NCI-H2029 (cell line): ENCODE measurements at regions not wholly inside any gene's neighbourhood (a gene's known extent, or its start where the extent isn't known, plus 50 kb on each side); places are given as distances from the start of the nearest gene placed in this dataset.
"Not testable (repeated sequence)": the region's sequence is repeated elsewhere in the genome, so short reads cannot be mapped to it uniquely, and the experiment has no call there.

ENCODE experiments used
- DNase-seq: peaks from one replicate; lab custom pipeline; 2025; lab: John Stamatoyannopoulos, UW

DNA sequence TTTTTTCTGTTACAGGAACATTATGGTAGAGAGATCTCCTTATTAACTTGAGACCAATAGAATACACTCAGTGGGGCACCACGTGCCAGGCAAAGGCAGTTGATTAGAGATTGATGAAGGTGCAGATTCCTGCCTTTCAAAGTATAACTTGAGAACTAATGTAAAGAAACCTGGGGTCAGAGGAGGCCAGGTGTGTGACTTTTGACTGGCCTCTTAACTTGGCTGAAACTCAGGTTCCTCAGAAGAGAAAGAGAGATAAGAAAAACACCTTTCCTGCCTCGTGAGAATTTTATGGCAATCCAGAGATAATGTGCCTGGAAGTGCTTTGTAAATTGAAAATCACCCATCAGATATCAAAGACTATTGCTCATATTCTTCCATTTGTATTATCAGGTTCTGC, 110.7 kb upstream of the GZMB start:
- no peak for DNase-seq

DNA sequence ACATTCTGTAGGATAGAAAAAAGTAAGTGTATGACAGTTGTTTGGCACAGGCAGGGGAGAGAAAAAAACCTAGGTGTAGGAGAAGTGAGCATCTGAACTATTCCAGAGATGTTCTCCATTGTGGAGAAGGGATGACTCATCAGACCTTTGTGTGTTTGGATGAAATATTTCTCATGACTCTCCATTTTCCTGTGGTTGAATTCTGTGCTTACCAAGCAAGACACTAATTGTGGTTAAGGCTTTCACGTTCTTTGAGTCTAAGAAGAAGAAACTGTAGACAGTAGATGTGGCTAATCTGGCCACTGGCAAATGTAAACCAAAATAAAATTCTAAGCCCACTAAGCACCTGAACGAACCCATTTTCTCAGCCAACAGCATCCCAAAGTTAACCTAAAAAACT, 107.9 kb upstream of the GZMB start:
- no peak for DNase-seq

DNA sequence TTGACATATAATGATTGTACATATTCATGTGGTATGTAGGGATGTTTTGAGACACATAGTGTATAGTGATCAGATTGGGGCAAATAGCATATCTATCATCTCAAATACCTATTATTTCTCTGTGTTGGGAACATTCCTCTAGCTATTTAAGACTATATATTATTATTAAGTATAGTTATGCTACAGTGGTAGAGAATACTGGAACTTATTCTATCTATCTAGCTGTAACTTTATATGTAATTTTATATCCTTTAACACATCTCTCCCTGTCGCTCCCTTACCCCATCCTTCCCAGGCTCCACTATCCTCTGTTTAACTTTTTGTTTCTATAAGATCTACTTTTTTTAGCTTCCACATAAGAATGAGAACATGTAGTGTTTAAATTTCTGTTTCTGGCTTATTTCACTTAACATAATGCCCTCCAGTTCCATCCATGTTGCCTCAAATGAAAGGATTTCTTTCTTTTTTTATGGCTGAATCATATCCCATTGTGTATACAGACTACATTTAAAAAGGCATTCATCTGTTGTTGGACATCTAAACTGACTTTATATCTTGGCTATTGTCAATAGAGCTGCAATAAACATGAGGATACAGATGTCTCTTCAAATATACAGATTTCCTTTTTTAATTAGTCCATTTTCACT, 102.1 kb upstream of the GZMB start:
- DNase-seq, result no peak

DNA sequence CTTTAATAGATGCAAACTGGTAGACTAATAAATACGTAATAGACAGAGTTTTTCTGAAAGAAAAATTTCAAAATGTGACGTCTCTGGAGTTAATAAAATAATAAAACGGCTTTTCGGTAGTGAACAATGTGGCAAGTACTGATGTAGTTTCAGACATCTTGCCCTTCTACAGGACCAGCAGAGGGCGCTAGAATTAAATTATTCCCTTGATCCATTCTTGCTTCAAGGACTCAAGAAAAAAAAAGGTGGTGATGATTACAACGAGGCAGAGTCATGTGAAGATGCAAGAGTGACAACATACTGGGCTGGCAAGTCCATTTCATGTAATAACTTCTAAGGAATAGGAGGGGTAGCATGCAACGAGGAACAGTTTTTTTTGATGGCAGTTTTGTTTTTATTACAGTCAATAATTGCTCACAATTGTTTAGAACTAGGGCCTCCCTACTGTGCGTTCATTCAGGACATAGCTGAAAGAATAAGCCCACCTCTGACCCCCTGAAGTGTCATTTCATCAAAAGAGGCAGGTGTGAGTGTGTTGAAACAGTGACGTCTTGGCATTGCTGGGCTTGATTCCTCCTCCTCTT, 101.0 kb upstream of the GZMB start:
- peak; percentile 91 for DNase-seq

DNA sequence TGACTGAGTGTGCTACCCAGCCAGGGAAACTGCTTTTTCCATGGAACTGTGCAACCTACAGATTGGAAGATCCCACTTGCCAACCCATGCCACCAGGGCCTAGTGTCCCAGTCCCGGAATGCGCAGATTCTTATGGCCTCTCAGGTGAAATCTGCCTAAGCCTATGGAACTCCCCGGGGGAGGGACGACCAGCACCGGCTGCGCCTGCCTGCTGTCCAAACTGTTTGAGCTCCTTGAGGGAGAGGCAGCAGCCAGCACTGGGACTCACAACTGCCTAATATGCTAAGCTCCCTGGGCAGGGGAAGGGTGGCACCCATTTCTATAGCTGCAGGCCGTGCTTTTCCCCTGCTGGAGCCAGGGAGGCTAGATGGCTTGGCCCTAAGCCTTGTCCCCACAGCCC, 92.5 kb upstream of the GZMB start:
- DNase-seq, result no peak

DNA sequence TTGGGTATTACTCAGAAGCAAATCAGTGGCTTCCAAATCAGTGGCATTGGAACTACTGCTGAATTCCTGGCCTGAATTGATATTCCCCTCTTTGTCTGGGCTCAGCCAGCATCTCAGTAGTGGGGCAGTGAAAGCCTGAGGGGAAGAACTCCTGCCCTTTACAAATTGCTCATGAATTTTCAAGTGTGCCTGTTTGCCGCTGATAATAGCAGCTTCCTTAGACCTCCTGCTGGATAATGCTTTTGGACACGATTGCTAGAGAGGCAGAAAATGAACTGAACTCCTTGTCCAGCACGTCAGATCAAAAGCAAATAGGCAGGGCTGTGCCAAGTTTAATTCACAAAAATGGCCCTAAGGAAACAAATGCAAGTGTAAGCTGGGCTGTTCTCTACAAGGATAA, 91.3 kb upstream of the GZMB start:
- DNase-seq, result no peak

DNA sequence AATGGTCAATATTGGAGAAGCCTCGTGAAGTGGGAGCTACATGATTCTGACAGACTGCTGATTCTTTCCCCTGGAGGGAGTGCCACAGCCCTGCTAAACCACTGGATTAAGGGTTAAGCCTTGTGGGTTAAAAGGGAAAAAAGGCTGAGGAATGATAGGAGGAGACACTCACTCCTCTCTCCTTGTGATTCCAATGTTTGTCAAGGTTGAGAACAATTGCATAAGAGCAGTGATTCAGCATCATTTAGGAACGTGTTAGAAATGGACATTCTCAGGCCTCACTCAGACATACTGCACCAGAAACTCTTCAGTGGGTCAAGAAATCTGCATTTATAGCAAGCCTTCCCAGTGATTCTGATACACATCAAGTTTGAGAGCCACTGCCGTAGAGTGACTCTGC, 87.8 kb upstream of the GZMB start:
- no peak for DNase-seq

DNA sequence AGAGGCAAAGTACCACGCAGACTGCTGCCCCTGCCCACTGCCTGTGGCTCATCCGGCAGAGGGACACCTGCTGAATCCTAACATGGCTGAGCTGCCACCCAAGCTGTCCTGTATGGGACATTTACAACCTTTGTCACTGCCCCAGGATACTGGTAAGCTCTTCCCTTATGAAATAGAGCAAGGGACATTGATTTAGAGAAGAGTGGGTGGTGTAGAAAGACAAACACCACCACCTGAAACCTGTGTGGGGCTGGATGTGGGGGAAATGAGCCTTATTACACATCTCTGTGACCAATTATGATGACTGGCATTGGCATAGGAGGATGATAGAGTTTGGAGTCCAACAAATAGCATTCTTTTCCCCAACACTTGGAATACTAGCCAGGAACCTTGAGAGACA, 81.2 kb upstream of the GZMB start:
- DNase-seq, result no peak

DNA sequence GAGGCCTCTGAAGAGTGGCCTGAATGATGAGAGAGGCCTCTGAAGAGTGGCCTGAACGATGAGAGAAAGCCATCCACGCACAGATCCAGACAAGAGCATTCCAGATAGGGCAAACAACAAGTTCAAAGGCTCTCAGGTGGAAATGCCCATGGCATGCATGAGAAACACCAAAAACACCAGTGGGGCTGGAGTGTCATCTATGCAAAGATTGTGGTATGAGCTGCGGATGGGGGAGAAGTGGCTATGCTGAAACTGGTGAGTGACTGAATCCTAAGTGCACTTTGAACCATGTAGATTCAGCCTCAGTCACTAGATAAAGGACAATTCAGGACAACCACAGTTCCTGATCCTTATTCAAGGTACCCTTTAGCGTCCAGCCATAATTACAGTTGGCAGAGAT, 79.4 kb upstream of the GZMB start:
- no peak for DNase-seq

DNA sequence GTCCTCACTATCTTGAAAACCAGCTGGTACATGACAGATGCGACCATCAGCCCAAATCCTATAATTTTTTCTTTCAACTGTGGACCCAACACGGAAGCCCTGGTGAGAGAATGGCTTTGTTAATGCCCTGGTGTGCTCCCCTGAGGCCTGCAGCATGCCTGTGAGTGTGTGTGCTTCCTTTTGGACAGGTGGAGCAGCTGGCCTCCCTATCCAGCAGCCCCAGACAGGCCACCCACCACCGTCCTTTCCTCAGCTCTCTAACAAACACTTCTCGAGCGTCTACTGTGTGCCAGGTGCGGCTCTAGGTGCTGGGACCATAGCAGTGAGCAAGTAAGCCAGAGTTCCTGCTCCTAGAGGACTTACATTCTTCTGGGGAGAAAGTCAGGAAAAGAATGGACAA, 78.9 kb upstream of the GZMB start:
- DNase-seq, result no peak

DNA sequence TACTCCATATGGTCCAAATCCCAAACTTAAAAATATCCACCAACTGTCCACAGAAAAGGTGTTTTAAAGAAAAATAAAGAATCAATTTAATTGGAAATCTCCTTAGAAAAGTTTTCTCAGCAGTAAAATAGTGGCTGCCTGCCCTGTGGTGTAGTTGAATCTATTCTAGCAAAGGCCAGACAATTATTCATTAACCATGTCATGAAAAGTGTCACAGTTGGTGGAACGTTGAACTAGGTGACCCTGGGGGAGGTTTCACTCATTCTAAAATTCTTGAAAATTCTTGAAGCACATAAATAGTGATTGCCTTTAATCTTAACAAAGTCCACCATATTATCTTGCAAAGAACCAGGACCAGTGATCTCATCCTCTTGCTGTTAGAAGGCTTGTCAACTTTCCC, 78.4 kb upstream of the GZMB start:
- no peak for DNase-seq

DNA sequence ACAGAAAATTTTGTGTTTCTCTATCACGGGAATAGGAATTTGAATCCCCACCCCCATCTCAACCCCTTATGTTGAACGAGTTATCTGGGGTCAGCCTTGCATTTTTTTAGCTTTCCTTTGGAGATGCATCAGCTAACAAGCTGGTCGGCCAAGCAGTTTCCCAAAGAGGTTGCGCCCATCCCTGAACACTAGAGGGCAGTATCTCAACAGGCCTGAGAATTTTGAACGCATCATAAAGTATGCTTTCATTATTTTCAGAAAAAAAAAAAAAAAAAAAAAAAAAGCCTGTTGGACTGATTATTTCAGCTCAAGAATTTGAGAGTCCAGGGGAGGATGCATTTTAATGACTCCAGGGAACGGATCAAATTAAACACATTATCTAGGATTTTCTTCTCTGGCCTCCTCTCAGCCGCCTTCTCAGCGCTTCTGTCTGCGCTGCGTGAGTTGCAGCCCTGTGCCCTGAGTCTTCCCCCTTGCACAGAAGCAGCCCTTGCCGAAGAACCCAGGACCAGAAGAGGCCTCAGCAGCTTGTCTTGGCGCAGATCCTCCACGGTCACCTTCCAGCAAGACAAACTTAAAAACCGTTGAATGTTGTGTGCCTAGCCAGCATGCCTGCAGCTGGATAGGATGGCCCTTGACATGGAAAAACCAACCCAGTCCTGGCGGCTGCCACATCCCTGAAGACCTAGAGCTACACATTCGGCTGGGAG, 76.6 kb upstream of the GZMB start:
- DNase-seq, result peak; percentile 57

DNA sequence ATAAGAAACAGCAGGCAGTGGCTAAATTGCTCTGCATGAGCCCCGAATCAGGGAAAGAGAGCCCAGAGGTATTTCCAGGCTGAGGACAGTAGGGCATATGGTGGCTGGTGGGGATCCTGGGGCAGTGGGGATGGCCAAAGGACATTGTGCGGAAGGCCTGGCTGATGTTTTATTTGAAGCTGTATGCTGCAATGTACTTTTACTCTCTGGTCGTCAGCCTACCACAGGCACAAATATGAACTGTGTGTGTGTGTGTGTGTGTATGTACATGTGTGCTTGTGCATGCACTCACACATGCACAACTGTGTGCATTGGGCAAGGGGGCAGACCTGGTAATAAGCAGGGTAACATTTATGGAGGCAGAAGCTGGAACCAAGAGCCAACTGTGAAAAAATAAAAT, 74.7 kb upstream of the GZMB start:
- no peak for DNase-seq

DNA sequence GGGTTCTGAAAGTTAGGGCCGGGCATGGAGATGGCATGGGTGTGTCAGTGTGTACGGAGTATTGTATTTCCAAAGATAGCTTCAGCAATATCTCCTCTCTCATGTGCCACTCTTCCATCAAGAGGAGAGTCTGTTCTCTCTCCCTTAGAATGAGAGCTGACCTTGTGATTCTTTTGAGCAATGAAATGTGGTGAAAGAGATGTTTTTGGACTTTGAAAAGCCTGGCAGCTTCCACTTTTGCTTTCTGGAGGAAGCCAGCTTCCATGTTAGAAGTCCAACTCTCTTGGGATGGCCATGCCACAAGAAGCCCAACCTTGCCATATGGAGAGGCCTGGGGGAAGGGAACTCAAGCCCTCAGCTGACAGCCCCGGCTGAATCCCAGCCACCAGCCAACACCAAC, 72.4 kb upstream of the GZMB start:
- DNase-seq, result no peak

DNA sequence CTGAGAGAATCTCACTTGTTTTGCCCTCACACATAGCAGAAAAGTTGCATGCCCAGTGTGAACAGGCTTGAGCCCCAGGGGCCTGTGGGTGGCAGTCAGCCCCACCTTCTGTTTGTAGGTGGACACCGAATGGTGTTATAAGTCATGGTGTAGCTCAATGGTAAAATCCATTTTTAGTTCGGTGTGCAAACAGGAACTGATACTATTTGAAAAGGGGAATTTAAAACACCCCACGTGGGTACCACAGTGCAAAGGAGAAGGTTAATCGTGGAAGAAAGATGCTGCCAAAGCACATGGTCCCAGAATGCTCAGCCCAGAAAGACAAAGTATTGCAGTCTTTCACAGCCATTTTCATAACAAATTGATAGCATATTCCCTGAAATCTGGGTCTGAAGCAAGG, 71.8 kb upstream of the GZMB start:
- no peak for DNase-seq

DNA sequence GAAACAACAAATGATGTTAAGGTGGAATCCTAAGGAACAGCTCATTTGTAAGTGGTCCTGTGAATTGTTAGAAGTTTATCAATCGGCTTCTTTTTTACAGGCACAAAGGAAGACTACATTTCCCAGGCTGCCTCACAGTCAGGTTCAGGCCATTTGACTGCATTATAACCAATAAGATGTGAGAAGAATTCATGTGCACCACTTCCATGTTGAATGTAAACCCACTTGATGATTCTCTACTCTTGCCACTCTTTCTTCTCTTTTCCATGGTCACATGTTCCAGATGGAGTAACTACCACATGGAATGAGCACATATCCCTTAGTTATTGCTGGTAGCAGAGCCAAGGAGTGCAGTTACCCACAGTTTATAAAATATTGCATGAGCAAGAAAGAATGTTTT, 67.1 kb upstream of the GZMB start:
- DNase-seq, result no peak

DNA sequence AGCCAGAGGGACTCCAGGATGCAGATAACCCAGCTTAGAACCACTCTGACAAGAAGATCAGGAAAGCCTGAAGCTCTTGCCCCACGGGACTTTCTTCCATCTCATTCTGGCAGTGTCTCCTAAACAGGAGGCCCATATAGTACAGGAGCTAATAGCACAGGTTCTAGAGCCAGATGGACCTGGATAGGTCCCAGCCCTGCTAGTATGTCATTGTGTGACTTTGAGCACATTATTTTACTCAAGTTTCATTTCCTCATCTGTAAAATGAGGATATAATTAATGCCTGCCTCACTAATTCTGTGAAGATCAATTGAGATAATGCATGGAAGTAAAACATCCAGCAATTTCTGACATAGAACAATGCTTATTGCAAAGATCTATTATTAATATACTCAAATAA, 66.5 kb upstream of the GZMB start:
- DNase-seq, result no peak

DNA sequence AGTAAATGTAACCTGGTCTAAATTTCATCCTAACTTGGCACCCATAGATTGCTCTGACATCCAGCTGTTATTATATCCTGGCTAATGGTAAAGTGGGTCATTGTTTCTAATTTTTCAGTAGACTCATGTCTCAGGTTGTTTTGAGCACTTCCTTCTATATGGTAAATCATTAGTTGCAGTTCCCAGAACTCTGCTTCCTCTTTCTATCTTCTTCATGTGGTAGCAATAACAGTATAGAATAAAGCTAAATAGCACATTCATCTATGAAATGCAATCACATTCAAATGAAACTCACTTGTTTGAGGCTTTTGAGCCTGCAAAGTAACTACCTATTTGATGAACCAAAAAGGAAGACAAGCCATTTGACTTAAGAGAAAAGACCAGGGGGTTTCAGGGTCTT, 65.1 kb upstream of the GZMB start:
- no peak for DNase-seq

DNA sequence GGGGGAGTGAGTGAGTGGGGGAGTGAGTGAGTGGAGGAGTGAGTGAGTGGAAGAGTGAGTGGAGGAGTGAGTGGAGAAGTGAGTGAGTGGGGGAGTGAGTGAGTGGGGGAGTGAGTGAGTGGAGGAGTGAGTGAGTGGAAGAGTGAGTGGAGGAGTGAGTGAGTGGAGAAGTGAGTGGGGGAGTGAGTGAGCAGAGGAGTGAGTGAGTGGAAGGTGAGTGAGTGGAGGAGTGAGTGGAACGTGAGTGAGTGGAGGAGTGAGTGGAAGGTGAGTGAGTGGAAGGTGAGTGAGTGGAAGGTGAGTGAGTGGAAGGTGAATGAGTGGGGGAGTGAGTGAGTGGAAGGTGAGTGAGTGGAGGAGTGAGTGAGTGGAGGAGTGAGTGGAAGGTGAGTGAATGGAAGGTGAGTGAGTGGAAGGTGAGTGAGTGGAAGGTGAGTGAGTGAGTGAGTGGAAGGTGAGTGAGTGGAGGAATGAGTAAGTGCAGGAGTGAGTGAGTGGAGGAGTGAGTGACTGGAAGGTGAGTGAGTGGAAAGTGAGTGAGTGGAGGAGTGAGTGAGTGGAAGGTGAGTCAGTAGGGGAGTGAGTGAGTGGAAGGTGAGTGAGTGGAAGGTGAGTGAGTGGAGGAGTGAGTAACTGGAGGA, 62.4 kb upstream of the GZMB start:
- not testable (repeated sequence) for DNase-seq

DNA sequence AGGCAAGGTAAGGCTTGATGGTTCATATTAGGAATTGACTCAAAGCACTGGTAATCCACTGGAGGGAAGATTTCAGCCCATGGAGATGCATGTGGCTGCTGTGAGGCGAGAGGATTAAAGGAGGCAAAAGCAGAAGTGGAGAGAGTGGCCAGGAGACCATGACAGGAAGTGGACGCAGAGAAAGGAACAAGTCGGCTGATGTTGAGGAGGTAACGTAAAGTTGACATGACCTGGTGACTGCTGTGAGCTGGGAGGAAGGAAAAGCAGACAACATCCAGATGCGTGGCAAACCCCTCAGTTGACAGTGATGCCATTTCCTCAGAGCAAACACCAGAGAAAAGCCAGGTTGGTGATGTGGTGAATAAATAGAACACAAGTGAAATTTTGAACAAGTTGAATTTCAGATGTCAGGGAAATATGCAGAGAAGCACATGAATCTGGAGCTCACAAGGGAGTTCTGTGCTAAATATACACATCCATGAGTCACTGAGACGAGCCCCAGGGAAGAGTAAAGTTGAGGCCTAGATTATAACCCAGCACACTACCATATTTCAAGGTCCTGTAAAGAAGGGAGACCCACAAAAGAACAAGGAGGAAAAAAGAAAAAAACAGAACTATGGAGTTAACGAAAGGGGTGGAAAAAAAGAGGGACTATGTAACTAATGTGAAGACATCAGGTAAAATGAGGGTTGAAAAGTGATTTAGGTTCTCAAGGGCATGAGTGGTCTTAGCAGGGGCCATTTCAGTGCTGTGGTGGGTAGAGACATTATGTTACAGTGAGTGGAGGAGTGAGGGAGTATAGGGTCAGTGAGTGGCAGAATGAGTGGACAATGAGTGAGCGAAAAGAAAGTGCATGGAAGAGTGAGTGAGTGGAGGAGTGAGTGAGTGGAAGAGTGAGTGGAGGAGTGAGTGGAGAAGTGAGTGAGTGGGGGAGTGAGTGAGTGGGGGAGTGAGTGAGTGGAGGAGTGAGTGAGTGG, 61.6 kb upstream of the GZMB start:
- no peak for DNase-seq

DNA sequence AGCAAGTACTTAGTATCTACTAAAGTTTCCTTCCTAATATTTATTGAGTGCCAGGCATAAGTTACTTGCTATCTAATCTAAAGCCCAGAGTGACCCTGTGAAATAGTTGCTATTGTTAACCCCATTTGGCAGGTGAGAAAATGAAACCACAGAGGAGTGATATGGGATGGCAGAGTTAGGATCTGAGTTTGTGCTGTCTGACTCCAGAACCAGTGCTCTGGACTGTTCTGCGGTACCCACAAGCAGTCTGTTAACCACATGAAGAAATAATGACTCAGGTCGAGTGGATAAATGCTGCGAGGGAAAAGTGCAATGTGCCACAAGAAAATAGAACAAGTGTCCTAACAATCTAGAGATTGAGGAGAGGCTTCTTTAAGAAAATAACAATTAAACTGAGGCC, 60.7 kb upstream of the GZMB start:
- DNase-seq, result no peak

DNA sequence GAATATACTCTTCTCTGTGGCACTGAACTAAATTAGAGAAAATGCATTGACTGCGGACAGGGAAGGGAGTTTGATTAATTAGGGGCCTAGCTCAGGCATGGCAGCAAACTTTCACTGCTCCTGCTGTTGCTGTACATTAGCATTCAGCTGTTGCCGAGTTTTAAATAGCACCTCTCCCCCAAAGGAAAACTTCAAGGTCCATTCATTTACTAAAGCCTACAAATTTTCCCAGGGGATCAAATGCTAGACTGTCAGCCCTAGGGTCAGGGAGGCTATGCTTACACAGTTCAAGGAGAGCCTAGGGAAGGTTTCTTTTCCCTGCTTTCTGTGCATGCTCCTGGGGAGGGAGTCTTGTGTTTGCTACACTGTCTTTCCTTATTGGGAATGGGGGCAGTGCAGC, 60.0 kb upstream of the GZMB start:
- DNase-seq, result no peak
